Epithelial cell of prostate (primary cell): ENCODE measurements at regions not wholly inside any gene's neighbourhood (a gene's known extent, or its start where the extent isn't known, plus 50 kb on each side); places are given as distances from the start of the nearest gene placed in this dataset.

Experiments used
- DNase-seq: peaks from one replicate; pipeline ENCODE4 v3.0.0-alpha.2; 2011; ENCODE audit warnings: low read depth, low spot score
- H3K27ac ChIP-seq: fragments of 450-650 bp; 2 replicates; pipeline ENCODE4 v1.5.1; 2017; ENCODE audit warnings: mild to moderate bottlenecking

GRCh38 chr5:18179579-18179978, 545.3 kb downstream of the TAF11L14 start:
- DNase-seq: no peak
- H3K27ac ChIP-seq: no peak overlapping the region

DNA sequence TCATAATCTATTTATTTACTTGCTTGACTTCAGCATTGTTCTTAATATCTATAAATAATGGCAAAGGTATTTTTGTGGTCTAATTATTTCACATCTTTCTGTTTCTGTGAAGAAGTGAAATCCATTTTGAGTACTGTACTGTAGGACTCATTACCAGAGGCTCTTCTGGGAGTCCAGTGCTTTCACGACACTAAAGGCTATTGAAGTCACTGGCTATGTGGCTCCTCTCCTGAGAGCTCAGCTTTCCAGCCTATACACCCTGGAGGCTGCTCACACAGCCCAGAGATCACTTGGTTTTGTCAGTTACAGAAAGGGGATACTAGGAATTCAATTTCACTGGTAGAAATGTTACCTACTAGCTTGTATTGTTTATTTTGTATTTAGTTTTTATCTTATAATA, 547.3 kb downstream of the TAF11L14 start:
- DNase-seq: no peak
- H3K27ac ChIP-seq: no peak overlapping the region

GRCh38 chr5:18195910-18196309, 561.6 kb downstream of the TAF11L14 start:
- DNase-seq: peak; percentile 60
- H3K27ac ChIP-seq: peak overlapping the region; percentile 9

DNA sequence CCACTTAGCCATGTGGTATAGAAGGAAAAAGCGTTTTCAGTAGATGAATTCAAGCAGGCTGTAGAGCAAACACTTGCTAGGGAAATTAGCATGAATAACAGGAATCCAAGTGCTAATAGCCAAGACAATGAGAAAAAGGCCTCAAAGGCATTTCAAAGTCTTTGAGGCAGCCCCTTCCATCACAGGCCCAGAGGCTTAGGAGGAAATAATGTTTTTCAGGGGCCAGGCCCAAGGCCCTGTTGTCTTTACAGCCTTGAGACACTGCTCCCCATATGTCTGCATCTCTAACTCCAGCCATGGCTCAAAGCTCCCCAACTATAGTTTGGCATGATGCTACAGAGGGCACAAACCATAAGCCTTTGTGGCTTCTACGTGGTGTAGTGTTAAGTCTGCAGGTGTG, 563.5 kb downstream of the TAF11L14 start:
- no peak for DNase-seq
- H3K27ac ChIP-seq: no peak overlapping the region

- DNase-seq: no peak
- no peak overlapping the region for H3K27ac ChIP-seq
Observed at GRCh38 chr5:18202164-18202563, 567.9 kb downstream of the TAF11L14 start.

- DNase-seq: no peak
- no peak overlapping the region for H3K27ac ChIP-seq
Observed at GRCh38 chr5:18203296-18203695, 569.0 kb downstream of the TAF11L14 start.

GRCh38 chr5:18213666-18214065, 579.4 kb downstream of the TAF11L14 start:
- no peak overlapping the region for H3K27ac ChIP-seq

DNA sequence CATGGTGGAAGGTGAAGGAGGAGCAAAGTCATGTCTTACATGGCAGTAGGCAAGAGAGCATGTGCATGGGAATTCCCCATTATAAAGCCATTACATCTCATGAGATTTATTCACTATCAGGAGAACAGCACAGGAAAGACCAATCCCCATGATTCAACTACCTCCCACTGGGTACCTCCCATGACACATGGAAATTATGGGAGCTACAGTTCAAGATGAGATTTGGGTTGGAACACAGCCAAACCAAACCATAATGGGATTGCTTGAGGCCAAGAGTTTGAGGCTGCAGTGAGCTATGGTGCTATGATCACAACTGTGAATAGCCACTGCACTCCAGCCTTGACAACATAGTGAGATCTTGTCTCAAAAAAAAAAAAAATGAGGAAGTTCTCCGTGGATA, 581.8 kb downstream of the TAF11L14 start:
- H3K27ac ChIP-seq: no peak overlapping the region
- DNase-seq: no peak

More at GRCh38 chr5:18213666-18214065, 579.4 kb downstream of the TAF11L14 start:
- DNase-seq: no peak

DNA sequence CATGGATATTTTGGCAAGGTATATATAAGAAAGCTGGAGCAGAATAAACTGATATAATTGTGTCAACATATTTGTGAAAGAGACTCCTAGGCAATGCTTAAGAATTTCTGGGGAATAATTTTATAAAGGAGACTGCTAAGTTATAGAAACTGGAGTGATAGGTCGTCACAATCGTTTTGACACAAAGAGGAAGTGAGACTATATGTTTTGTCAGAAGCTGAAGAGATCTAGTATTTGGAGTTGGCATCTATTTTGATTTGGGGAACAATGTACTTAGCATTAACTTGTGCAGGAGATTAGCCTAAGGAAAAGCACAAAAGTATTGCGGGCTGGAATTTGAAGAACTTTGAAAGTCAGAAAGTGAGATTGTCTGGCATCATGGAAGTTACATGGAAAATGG, 582.5 kb downstream of the TAF11L14 start:
- H3K27ac ChIP-seq: no peak overlapping the region
- no peak for DNase-seq

GRCh38 chr5:18219241-18219640, 585.0 kb downstream of the TAF11L14 start:
- H3K27ac ChIP-seq: no peak overlapping the region
- no peak for DNase-seq

GRCh38 chr5:18220631-18221030, 586.4 kb downstream of the TAF11L14 start:
- no peak overlapping the region for H3K27ac ChIP-seq
- DNase-seq: no peak

DNA sequence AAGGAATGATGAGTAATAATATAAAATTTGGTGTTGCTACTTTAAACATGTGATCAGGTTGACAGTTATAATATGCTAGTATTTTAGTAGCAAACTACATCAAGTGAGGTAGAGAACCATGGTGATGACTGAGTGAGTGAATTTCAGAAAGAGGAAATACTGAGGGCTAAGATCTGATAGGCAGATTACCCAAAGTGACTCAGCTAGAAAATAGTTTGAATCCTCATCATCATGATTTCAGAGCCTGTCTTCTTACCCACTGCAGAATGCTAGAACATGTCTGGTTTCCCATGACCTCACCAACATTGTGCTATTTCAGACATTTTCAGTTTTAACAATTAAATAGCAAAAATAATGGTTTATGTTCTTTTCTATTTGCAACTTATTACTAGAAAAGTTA, 602.1 kb downstream of the TAF11L14 start:
- DNase-seq: peak; percentile 67
- peak overlapping the region; percentile 60 for H3K27ac ChIP-seq

GRCh38 chr5:18238321-18238720, 604.1 kb downstream of the TAF11L14 start:
- peak; percentile 27 for DNase-seq
- H3K27ac ChIP-seq: no peak overlapping the region

DNA sequence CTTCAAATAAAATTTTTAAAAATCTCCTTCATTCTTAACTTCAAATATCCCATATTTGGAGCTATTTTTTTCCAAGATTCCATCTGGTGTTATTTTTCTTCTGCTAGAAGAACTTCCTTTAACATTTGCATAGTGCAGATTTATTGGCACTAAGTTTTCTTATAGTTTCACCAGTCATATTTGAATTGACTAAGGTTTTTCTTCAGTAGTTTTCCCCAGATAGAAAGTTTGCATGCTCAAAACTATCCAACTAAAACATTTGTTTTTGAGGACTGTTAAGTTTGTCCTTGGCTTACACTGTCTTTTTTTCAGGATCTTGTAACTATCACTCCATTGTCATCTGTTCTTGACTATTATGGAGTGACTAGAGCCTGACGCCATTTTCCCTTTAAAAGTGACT, 606.7 kb downstream of the TAF11L14 start:
- no peak for DNase-seq
- H3K27ac ChIP-seq: no peak overlapping the region

DNA sequence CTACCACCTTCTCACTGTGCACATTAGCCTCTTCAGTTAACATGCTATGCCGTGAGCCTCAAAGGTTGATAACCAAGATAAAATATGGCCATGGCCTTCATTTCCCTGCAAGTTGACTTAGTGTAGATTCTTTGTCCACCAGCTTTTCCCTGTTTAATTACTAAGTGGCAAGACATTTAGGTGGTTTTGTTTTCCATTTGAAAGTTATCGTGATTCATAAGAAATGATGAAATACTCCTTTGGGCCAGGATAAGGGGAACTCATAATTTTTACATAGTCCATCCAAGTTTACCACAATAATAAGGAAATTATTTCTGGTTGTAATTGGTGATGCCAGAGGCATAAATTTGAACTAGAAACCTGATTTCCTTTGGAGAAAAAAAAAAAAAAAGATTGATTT, 609.6 kb downstream of the TAF11L14 start:
- no peak for DNase-seq

DNA sequence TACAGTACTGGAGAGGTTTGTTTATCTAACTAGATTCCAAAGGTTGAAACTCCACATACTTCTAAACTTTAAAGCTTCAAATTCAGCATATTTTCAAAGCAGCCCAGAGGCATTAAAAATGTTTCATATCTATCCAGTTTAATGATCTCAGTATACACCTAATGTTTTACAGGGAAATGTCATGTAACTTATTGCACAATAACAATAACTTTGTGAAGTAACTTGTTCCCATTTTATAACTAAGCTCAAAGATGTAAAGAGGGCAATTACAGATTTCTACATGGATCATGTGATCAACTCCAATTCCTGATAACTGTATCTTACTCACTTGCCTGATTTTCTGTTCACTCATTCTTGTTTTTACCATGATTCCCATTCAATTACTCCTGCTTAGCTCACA, 610.0 kb downstream of the TAF11L14 start:
- DNase-seq: no peak
- H3K27ac ChIP-seq: peak overlapping the region; percentile 30

More for the DNA sequence above, 609.6 kb downstream of the TAF11L14 start:
- H3K27ac ChIP-seq: peak overlapping the region; percentile 30

GRCh38 chr5:18252559-18252958, 618.3 kb downstream of the TAF11L14 start:
- DNase-seq: no peak

DNA sequence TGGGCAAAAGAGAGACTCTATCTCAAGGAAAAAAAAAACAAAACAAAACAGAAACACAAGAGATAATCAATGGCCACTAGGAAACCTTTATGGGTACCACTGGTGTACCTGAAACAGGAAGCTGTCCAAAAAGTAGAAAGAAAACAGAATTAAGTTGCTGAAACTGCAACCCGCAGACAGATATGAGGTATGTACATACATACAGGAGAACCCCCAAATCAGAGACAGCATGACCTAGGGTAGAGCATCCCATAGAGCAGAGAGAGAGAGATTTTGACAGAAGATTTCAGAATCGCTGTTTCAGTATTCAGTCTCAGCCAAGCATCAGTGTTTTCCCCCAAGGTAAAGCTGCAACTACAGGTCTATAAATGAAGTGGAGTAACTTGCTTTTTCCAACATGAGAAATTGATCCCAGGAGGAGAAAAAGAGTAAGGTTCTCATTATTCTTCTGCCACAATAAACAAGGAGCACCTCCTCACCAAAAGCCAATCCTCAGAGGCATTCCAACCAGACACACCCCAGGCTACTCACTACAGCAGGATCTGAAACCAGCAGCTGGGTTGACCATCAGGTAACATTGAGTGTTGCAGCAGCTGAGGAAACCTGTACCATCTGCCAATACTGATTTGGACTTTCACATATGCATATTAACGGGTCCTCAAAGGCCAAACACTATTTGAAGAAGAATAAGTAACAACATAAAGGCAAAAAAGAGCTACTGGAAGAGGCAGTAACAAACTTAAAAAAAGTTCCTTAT, 630.0 kb downstream of the TAF11L14 start:
- no peak overlapping the region for H3K27ac ChIP-seq
- DNase-seq: no peak

More at GRCh38 chr5:18252559-18252958, 618.3 kb downstream of the TAF11L14 start:
- H3K27ac ChIP-seq: no peak overlapping the region

- no peak overlapping the region for H3K27ac ChIP-seq
- DNase-seq: peak; percentile 27
Observed at GRCh38 chr5:18270635-18271338, 636.5 kb downstream of the TAF11L14 start.

GRCh38 chr5:18276939-18277338, 642.7 kb downstream of the TAF11L14 start:
- H3K27ac ChIP-seq: no peak overlapping the region

GRCh38 chr5:18281947-18282581, 647.8 kb downstream of the TAF11L14 start:
- DNase-seq: no peak
- H3K27ac ChIP-seq: no peak overlapping the region

More at GRCh38 chr5:18276939-18277338, 642.7 kb downstream of the TAF11L14 start:
- DNase-seq: no peak
